ENCODE measurements at regions not wholly inside any gene's neighbourhood (a gene's known extent, or its start where the extent isn't known, plus 50 kb on each side); places are given as distances from the start of the nearest gene placed in this dataset.

GRCh38 chr7:34564091-34564490 is 93.9 kb upstream of the NPSR1 start:
- no peak for TF ChIP-seq CTCF (IDR thresholded peaks at IDR 0.05)
- TF ChIP-seq POLR2A (IDR thresholded peaks at IDR 0.05): no peak

Measured in testis (tissue), 2 donors.